ENCODE measurements at regions not wholly inside any gene's neighbourhood (a gene's known extent, or its start where the extent isn't known, plus 50 kb on each side); places are given as distances from the start of the nearest gene placed in this dataset.

- no peak for TF ChIP-seq CTCF (IDR thresholded peaks at IDR 0.05)
- TF ChIP-seq EP300 (IDR thresholded peaks at IDR 0.05; ENCODE audit: low read depth) = no peak
- no peak for TF ChIP-seq POLR2AphosphoS5 (IDR thresholded peaks at IDR 0.05)
These were observed 818.5 kb upstream of the SALL3 start for GRCh38 chr18:78160961-78161656.
